C4-2B (cell line): ENCODE measurements at regions not wholly inside any gene's neighbourhood (a gene's known extent, or its start where the extent isn't known, plus 50 kb on each side); places are given as distances from the start of the nearest gene placed in this dataset.

Experiments used
- ZFX ChIP-seq: fragments of 450-650 bp; IDR thresholded peaks from 2 replicates; pipeline ENCODE4 v1.6.1; 2017
- TF ChIP-seq, protein P1 (sequence below): fragments of 450-650 bp; conservative IDR thresholded peaks from 2 replicates; pipeline ENCODE4 v1.5.1; 2017; ENCODE audit warnings: mild to moderate bottlenecking

DNA sequence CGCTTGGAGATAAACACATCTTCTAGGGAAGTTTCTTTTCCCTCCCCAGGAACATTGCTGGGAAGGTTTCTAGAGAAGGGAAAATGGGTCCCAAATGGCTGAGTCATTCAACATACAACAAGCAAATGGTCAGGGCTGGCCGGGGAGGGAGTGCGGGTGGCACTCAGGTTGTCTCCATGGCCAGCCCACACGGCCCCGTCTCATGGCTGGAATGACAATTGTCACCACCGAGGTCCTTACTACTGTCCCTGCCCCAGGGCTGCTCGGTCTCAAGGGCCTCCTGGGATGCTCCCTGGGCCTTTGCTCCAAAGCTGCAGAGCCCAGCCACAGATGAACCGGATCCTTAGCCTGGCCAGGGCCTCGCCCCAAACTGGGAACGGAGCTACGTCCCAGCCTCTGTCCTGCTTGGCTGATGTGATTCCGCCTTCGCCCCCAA lies 121.9 kb downstream of the FGF18 start:
- TF ChIP-seq, protein P1, sequence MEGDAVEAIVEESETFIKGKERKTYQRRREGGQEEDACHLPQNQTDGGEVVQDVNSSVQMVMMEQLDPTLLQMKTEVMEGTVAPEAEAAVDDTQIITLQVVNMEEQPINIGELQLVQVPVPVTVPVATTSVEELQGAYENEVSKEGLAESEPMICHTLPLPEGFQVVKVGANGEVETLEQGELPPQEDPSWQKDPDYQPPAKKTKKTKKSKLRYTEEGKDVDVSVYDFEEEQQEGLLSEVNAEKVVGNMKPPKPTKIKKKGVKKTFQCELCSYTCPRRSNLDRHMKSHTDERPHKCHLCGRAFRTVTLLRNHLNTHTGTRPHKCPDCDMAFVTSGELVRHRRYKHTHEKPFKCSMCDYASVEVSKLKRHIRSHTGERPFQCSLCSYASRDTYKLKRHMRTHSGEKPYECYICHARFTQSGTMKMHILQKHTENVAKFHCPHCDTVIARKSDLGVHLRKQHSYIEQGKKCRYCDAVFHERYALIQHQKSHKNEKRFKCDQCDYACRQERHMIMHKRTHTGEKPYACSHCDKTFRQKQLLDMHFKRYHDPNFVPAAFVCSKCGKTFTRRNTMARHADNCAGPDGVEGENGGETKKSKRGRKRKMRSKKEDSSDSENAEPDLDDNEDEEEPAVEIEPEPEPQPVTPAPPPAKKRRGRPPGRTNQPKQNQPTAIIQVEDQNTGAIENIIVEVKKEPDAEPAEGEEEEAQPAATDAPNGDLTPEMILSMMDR = no peak
- TF ChIP-seq ZFX = no peak
